ENCODE measurements at regions not wholly inside any gene's neighbourhood (a gene's known extent, or its start where the extent isn't known, plus 50 kb on each side); places are given as distances from the start of the nearest gene placed in this dataset.

- H3K14ac ChIP-seq (ENCODE audit: insufficient read depth, low read length), result no peak overlapping the region
- no peak overlapping the region for H3K9ac ChIP-seq (ENCODE audit: extremely low read depth, insufficient read length, low read length)
- H4K91ac ChIP-seq (ENCODE audit: insufficient read length, low read depth, low read length), result no peak overlapping the region
- no peaks in the 10 kb centered on the region for H3K36me3 Mint-ChIP-seq (ENCODE audit: insufficient read depth in 1 of 3, low read depth in 3 of 3)
- no peak overlapping the region for H3K18ac ChIP-seq (ENCODE audit: insufficient read length, low read depth, low read length)
- no peaks in the 10 kb centered on the region for H3K4me1 ChIP-seq (ENCODE audit: insufficient read depth, low read length)
- no peak overlapping the region for H2AFZ ChIP-seq (ENCODE audit: low read length)
- H3K27me3 Mint-ChIP-seq (ENCODE audit: low read depth), result no peaks in the 10 kb centered on the region
- no peak overlapping the region for H4K8ac ChIP-seq (replicated peaks; ENCODE audit: insufficient read length, low read depth, low read length)
- H2BK12ac ChIP-seq (ENCODE audit: insufficient read length, low read depth, low read length), result no peak overlapping the region
- no peaks in the 10 kb centered on the region for H3K79me2 ChIP-seq (ENCODE audit: insufficient read depth, low read length)
- no peaks in the 10 kb centered on the region for H3K79me1 ChIP-seq (ENCODE audit: insufficient read depth, low read depth, low read length, poor library complexity, severe bottlenecking)
- no peak for DNase-seq
- H3K4me1 Mint-ChIP-seq, result no peaks in the 10 kb centered on the region
- TF ChIP-seq CTCF (conservative IDR thresholded peaks at IDR 0.05), result no peak
- no peak overlapping the region for H2BK15ac ChIP-seq (ENCODE audit: low read depth, low read length)
- H2BK120ac ChIP-seq (ENCODE audit: low read depth, low read length, poor library complexity, severe bottlenecking), result no peak overlapping the region
- H3K4me3 Mint-ChIP-seq, result no peak overlapping the region
- H3K9me3 Mint-ChIP-seq, result no peaks in the 10 kb centered on the region
- H3K4me2 ChIP-seq (ENCODE audit: insufficient read depth, insufficient read length, low read length), result no peak overlapping the region
- no peaks in the 10 kb centered on the region for H3K23me2 ChIP-seq (ENCODE audit: insufficient read length, low read depth, low read length, poor library complexity, severe bottlenecking)
- no peak overlapping the region for H2BK5ac ChIP-seq (ENCODE audit: insufficient read length, low read length)
- no peak overlapping the region for H3K27ac Mint-ChIP-seq
- H3K27me3 ChIP-seq (ENCODE audit: insufficient read depth, low read length), result no peaks in the 10 kb centered on the region
- H3K9me3 ChIP-seq (ENCODE audit: control insufficient read depth, low read depth, low read length), result no peaks in the 10 kb centered on the region
- H3K4ac ChIP-seq (ENCODE audit: low read depth, low read length), result no peak overlapping the region
- H3K23ac ChIP-seq (ENCODE audit: insufficient read length, low read depth, low read length), result no peak overlapping the region
- no peak overlapping the region for H3K27ac ChIP-seq (ENCODE audit: insufficient read length, low read depth, low read length)
- no peak overlapping the region for H2BK20ac ChIP-seq (ENCODE audit: low read depth, low read length, poor library complexity, severe bottlenecking)
- H2AK5ac ChIP-seq (ENCODE audit: insufficient read length, low read length), result no peak overlapping the region
- no peak overlapping the region for H3K56ac ChIP-seq (ENCODE audit: insufficient read length, low read depth, low read length)
- WGBS (ENCODE audit: extremely low coverage, insufficient read length, low lambda C conversion rate), result no CpG with 5 or more reads among the region's 1 CpG
- H3T11ph ChIP-seq (ENCODE audit: low read length), result no peak overlapping the region
- H4K5ac ChIP-seq (ENCODE audit: insufficient read length, low read depth, low read length), result no peak overlapping the region
- H4K20me1 ChIP-seq (ENCODE audit: control insufficient read depth, insufficient read depth, insufficient read length), result no peaks in the 10 kb centered on the region
Measured at GRCh38 chr4:117227925-117228324, 142.5 kb upstream of the TRAM1L1 start.

Data from H9 (cell line).